HEK293 (cell line): ENCODE measurements at regions not wholly inside any gene's neighbourhood (a gene's known extent, or its start where the extent isn't known, plus 50 kb on each side); places are given as distances from the start of the nearest gene placed in this dataset.
"Not testable (repeated sequence)": the region's sequence is repeated elsewhere in the genome, so short reads cannot be mapped to it uniquely, and the experiment has no call there.

Experiments used
- SP2 ChIP-seq: fragments of 450-650 bp; formaldehyde crosslinking; IDR thresholded peaks from 2 replicates; pipeline ENCODE4 v1.5.1; 2016; ENCODE audit warnings: missing biosample characterization, missing genetic modification characterization
- ZNF274 ChIP-seq, 2 experiments: fragments of 200-500 bp in 1 of 2; fragments of 450-650 bp in 1 of 2; sonication (Bioruptor generic) in 1 of 2; formaldehyde crosslinking in 1 of 2; IDR thresholded peaks; 2 replicates each; pipeline versions ENCODE4 v1.5.1 to v1.6.1; 2014 to 2016; ENCODE audit warnings: borderline replicate concordance in 1 of 2, inconsistent platforms in 1 of 2, low read length in 1 of 2, missing biosample characterization in 1 of 2, missing genetic modification characterization in 1 of 2
- ZNF37A ChIP-seq: fragments of 450-650 bp; IDR thresholded peaks from 2 replicates; pipeline ENCODE4 v1.5.1; 2018; ENCODE audit warnings: missing biosample characterization, missing genetic modification characterization
- ZNF521 ChIP-seq: fragments of 450-650 bp; formaldehyde crosslinking; IDR thresholded peaks from 2 replicates; pipeline ENCODE4 v1.5.1; 2017; ENCODE audit warnings: missing biosample characterization, mild to moderate bottlenecking, missing genetic modification characterization
- ZNF670 ChIP-seq: fragments of 450-650 bp; formaldehyde crosslinking; IDR thresholded peaks from 2 replicates; pipeline ENCODE4 v1.5.1; 2016; ENCODE audit warnings: missing biosample characterization, missing genetic modification characterization, low read depth
- TF ChIP-seq, protein P1 (sequence below): fragments of 450-650 bp; formaldehyde crosslinking; IDR thresholded peaks from 2 replicates; pipeline ENCODE4 v1.5.1; 2016; ENCODE audit warnings: missing biosample characterization, missing genetic modification characterization
- TF ChIP-seq, protein P2 (sequence below): fragments of 450-650 bp; formaldehyde crosslinking; IDR thresholded peaks from 2 replicates; pipeline ENCODE4 v1.5.1; 2016; ENCODE audit warnings: missing biosample characterization, missing genetic modification characterization

DNA sequence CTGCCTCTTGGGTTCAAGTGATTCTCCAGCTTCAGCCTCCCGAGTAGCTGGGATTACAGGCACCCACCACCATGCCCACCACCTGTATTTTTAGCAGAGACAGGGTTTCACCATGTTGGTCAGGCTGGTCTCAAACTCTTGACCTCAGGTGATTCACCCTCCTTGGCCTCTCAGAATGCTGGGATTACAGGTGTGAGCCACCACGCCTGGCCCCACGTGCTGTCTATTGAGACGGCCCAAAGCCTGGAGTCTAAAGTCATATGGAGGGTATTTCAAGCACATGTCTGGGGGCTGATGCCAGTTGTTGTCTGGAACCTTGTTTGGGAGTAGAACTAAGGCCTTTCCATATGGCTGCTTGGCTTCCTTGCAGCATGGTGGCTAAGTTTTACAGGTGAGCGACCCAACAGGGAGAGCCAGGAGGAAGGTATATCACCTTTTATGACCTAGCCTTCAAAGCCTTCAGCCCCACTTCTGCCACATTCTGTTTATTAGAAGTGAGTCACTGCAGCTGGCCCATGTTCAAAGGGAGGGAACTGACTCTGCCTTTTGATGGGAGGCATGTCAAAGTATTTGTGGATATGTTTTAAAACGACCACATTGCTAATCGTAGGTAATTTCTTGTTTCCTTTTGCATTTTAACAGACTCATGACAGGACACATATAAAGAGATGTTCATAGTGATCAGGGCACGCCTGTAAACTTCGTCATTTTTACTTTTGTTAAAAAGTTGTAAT lies 105.3 kb upstream of the GOLGA6L4 start:
- TF ChIP-seq ZNF670 (tag by site-specific recombination); ZNF274 (IDR thresholded peaks at IDR 0.05; ENCODE audit: low read length); ZNF274 (tag by site-specific recombination; IDR thresholded peaks at IDR 0.05; ENCODE audit: borderline replicate concordance); ZNF37A (tag by site-specific recombination); SP2; ZNF521: not testable (repeated sequence)
- TF ChIP-seq, protein P1, sequence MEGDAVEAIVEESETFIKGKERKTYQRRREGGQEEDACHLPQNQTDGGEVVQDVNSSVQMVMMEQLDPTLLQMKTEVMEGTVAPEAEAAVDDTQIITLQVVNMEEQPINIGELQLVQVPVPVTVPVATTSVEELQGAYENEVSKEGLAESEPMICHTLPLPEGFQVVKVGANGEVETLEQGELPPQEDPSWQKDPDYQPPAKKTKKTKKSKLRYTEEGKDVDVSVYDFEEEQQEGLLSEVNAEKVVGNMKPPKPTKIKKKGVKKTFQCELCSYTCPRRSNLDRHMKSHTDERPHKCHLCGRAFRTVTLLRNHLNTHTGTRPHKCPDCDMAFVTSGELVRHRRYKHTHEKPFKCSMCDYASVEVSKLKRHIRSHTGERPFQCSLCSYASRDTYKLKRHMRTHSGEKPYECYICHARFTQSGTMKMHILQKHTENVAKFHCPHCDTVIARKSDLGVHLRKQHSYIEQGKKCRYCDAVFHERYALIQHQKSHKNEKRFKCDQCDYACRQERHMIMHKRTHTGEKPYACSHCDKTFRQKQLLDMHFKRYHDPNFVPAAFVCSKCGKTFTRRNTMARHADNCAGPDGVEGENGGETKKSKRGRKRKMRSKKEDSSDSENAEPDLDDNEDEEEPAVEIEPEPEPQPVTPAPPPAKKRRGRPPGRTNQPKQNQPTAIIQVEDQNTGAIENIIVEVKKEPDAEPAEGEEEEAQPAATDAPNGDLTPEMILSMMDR (tag by site-specific recombination), result not testable (repeated sequence)
- TF ChIP-seq, protein P2, sequence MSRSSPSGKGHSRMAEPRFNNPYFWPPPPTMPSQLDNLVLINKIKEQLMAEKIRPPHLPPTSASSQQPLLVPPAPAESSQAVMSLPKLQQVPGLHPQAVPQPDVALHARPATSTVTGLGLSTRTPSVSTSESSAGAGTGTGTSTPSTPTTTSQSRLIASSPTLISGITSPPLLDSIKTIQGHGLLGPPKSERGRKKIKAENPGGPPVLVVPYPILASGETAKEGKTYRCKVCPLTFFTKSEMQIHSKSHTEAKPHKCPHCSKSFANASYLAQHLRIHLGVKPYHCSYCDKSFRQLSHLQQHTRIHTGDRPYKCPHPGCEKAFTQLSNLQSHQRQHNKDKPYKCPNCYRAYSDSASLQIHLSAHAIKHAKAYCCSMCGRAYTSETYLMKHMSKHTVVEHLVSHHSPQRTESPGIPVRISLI, result not testable (repeated sequence)
